GM23338 (cell line): ENCODE measurements at regions not wholly inside any gene's neighbourhood (a gene's known extent, or its start where the extent isn't known, plus 50 kb on each side); places are given as distances from the start of the nearest gene placed in this dataset.

Source experiments
- CREB1 ChIP-seq: fragments of 250-450 bp; sonication (Bioruptor Pico); IDR thresholded peaks from 2 replicates; pipeline ENCODE4 v1.5.0; 2020; ENCODE audit warnings: low read depth, mild to moderate bottlenecking, moderate library complexity
- EZH2 ChIP-seq: fragments of 200-600 bp; sonication (generic); IDR thresholded peaks from one replicate; pipeline ENCODE4 v1.8.0; 2017; ENCODE audit warnings: antibody characterized with exemption, mild to moderate bottlenecking, low read depth; ENCODE audit not compliant: unreplicated experiment
- EZH2phosphoT487 ChIP-seq: fragments of 200-600 bp; sonication (generic); IDR thresholded peaks from one replicate; pipeline ENCODE4 v1.8.1; 2018; ENCODE audit warnings: antibody characterized with exemption; ENCODE audit not compliant: unreplicated experiment
- JUNB ChIP-seq: IDR thresholded peaks from one replicate; pipeline ENCODE4 v1.6.1; 2016; ENCODE audit warnings: antibody characterized with exemption; ENCODE audit not compliant: unreplicated experiment
- POLR2AphosphoS5 ChIP-seq: IDR thresholded peaks from 2 replicates; pipeline ENCODE4 v1.6.1; 2016; ENCODE audit warnings: antibody characterized with exemption, low read depth
- ZNF114 ChIP-seq: fragments of 250-450 bp; sonication (Bioruptor Pico); IDR thresholded peaks from 2 replicates; pipeline ENCODE4 v1.5.0; 2020; ENCODE audit warnings: mild to moderate bottlenecking, moderate library complexity
- ZNF331 ChIP-seq: fragments of 250-450 bp; sonication (Bioruptor Pico); IDR thresholded peaks from 2 replicates; pipeline ENCODE4 v1.5.0; 2020; ENCODE audit warnings: low read depth, mild to moderate bottlenecking, moderate library complexity
- TF ChIP-seq, protein P1 (sequence below), 2 experiments: fragments of 200-600 bp in 1 of 2; sonication (generic) in 1 of 2; conservative IDR thresholded peaks; 2 replicates each; pipeline versions ENCODE4 v1.5.1 to v1.6.1; 2016 to 2017; ENCODE audit warnings: antibody characterized with exemption in 2 of 2, low read depth in 2 of 2, mild to moderate bottlenecking in 2 of 2, moderate library complexity in 1 of 2
- TF ChIP-seq, protein P2 (sequence below): IDR thresholded peaks from one replicate; pipeline ENCODE4 v1.6.1; 2018; ENCODE audit warnings: antibody characterized with exemption; ENCODE audit not compliant: unreplicated experiment
- TF ChIP-seq, protein P3 (sequence below): IDR thresholded peaks from 2 replicates; pipeline ENCODE4 v1.6.1; 2016; ENCODE audit warnings: antibody characterized with exemption
- TF ChIP-seq, protein P4 (sequence below): fragments of 250-450 bp; sonication (Bioruptor Pico); IDR thresholded peaks from 2 replicates; pipeline ENCODE4 v1.5.0; 2020; ENCODE audit warnings: mild to moderate bottlenecking, moderate library complexity

DNA sequence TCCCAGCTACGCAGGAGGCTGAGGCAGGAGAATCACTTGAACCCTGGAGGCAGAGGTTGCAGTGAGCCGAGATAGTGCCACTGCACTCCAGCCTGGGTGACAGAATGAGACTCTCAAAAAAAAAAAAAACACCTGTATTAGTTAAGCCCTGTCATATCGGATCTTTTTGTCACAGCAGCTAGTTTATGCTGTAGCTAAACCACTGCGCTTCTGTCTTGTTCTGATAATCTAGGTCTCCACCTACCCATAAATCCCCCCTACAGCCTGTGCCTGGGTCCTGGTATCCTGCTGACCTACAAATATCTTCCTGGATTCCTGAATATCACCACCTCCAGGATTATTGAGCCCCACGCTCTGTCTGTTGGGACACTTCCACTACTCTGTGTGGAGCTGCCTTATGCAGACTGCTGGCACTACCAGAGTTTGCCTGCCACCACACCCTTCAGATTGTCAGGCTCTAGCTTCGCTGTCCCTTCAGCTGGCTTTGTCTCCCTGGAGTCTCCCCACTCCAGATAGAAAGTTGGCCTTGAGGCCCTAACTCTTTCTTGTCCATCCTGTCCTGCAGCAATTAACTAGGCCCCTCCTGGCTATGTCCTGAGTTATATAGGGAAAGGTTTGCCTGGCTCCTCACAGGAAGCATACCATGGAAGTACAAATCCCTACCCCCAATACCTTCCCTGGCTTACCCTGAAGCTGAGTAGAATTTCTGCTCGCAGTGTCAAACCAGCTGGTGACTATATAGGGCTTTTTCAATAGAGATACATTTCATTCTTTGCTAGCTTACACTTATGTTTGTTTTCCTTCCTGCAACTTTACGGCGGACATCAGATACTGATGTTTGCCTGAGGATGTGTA, 136.0 kb upstream of the SERTAD2 start:
- TF ChIP-seq, protein P1, sequence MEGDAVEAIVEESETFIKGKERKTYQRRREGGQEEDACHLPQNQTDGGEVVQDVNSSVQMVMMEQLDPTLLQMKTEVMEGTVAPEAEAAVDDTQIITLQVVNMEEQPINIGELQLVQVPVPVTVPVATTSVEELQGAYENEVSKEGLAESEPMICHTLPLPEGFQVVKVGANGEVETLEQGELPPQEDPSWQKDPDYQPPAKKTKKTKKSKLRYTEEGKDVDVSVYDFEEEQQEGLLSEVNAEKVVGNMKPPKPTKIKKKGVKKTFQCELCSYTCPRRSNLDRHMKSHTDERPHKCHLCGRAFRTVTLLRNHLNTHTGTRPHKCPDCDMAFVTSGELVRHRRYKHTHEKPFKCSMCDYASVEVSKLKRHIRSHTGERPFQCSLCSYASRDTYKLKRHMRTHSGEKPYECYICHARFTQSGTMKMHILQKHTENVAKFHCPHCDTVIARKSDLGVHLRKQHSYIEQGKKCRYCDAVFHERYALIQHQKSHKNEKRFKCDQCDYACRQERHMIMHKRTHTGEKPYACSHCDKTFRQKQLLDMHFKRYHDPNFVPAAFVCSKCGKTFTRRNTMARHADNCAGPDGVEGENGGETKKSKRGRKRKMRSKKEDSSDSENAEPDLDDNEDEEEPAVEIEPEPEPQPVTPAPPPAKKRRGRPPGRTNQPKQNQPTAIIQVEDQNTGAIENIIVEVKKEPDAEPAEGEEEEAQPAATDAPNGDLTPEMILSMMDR (conservative IDR thresholded peaks at IDR 0.05; ENCODE audit: low read depth in 2 of 2) = no peak
- TF ChIP-seq EZH2phosphoT487 = no peak
- TF ChIP-seq POLR2AphosphoS5 = no peak
- TF ChIP-seq JUNB = no peak
- no peak for TF ChIP-seq EZH2
- TF ChIP-seq, protein P2, sequence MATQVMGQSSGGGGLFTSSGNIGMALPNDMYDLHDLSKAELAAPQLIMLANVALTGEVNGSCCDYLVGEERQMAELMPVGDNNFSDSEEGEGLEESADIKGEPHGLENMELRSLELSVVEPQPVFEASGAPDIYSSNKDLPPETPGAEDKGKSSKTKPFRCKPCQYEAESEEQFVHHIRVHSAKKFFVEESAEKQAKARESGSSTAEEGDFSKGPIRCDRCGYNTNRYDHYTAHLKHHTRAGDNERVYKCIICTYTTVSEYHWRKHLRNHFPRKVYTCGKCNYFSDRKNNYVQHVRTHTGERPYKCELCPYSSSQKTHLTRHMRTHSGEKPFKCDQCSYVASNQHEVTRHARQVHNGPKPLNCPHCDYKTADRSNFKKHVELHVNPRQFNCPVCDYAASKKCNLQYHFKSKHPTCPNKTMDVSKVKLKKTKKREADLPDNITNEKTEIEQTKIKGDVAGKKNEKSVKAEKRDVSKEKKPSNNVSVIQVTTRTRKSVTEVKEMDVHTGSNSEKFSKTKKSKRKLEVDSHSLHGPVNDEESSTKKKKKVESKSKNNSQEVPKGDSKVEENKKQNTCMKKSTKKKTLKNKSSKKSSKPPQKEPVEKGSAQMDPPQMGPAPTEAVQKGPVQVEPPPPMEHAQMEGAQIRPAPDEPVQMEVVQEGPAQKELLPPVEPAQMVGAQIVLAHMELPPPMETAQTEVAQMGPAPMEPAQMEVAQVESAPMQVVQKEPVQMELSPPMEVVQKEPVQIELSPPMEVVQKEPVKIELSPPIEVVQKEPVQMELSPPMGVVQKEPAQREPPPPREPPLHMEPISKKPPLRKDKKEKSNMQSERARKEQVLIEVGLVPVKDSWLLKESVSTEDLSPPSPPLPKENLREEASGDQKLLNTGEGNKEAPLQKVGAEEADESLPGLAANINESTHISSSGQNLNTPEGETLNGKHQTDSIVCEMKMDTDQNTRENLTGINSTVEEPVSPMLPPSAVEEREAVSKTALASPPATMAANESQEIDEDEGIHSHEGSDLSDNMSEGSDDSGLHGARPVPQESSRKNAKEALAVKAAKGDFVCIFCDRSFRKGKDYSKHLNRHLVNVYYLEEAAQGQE = no peak
- TF ChIP-seq, protein P3, sequence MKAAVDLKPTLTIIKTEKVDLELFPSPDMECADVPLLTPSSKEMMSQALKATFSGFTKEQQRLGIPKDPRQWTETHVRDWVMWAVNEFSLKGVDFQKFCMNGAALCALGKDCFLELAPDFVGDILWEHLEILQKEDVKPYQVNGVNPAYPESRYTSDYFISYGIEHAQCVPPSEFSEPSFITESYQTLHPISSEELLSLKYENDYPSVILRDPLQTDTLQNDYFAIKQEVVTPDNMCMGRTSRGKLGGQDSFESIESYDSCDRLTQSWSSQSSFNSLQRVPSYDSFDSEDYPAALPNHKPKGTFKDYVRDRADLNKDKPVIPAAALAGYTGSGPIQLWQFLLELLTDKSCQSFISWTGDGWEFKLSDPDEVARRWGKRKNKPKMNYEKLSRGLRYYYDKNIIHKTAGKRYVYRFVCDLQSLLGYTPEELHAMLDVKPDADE = no peak
- TF ChIP-seq ZNF331 (CRISPR knock-in tag) = no peak
- TF ChIP-seq, protein P4, sequence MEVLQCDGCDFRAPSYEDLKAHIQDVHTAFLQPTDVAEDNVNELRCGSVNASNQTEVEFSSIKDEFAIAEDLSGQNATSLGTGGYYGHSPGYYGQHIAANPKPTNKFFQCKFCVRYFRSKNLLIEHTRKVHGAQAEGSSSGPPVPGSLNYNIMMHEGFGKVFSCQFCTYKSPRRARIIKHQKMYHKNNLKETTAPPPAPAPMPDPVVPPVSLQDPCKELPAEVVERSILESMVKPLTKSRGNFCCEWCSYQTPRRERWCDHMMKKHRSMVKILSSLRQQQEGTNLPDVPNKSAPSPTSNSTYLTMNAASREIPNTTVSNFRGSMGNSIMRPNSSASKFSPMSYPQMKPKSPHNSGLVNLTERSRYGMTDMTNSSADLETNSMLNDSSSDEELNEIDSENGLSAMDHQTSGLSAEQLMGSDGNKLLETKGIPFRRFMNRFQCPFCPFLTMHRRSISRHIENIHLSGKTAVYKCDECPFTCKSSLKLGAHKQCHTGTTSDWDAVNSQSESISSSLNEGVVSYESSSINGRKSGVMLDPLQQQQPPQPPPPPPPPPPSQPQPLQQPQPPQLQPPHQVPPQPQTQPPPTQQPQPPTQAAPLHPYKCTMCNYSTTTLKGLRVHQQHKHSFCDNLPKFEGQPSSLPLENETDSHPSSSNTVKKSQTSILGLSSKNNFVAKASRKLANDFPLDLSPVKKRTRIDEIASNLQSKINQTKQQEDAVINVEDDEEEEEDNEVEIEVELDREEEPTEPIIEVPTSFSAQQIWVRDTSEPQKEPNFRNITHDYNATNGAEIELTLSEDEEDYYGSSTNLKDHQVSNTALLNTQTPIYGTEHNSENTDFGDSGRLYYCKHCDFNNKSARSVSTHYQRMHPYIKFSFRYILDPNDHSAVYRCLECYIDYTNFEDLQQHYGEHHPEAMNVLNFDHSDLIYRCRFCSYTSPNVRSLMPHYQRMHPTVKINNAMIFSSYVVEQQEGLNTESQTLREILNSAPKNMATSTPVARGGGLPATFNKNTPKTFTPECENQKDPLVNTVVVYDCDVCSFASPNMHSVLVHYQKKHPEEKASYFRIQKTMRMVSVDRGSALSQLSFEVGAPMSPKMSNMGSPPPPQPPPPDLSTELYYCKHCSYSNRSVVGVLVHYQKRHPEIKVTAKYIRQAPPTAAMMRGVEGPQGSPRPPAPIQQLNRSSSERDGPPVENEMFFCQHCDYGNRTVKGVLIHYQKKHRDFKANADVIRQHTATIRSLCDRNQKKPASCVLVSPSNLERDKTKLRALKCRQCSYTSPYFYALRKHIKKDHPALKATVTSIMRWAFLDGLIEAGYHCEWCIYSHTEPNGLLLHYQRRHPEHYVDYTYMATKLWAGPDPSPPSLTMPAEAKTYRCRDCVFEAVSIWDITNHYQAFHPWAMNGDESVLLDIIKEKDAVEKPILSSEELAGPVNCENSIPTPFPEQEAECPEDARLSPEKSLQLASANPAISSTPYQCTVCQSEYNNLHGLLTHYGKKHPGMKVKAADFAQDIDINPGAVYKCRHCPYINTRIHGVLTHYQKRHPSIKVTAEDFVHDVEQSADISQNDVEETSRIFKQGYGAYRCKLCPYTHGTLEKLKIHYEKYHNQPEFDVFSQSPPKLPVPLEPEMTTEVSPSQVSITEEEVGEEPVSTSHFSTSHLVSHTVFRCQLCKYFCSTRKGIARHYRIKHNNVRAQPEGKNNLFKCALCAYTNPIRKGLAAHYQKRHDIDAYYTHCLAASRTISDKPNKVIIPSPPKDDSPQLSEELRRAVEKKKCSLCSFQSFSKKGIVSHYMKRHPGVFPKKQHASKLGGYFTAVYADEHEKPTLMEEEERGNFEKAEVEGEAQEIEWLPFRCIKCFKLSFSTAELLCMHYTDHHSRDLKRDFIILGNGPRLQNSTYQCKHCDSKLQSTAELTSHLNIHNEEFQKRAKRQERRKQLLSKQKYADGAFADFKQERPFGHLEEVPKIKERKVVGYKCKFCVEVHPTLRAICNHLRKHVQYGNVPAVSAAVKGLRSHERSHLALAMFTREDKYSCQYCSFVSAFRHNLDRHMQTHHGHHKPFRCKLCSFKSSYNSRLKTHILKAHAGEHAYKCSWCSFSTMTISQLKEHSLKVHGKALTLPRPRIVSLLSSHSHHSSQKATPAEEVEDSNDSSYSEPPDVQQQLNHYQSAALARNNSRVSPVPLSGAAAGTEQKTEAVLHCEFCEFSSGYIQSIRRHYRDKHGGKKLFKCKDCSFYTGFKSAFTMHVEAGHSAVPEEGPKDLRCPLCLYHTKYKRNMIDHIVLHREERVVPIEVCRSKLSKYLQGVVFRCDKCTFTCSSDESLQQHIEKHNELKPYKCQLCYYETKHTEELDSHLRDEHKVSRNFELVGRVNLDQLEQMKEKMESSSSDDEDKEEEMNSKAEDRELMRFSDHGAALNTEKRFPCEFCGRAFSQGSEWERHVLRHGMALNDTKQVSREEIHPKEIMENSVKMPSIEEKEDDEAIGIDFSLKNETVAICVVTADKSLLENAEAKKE (CRISPR knock-in tag) = no peak
- no peak for TF ChIP-seq CREB1 (CRISPR knock-in tag)
- TF ChIP-seq ZNF114 (CRISPR knock-in tag) = no peak
